HepG2 (cell line): ENCODE measurements at regions not wholly inside any gene's neighbourhood (a gene's known extent, or its start where the extent isn't known, plus 50 kb on each side); places are given as distances from the start of the nearest gene placed in this dataset.

ENCODE experiments used
- ATAC-seq: fragments of 200-7000 bp; cut with Tn5 transposase; 3 replicates; pipeline ENCODE4 v1.9.1; 2020; ENCODE audit warnings: mild to moderate bottlenecking, moderate library complexity
- BruUV-seq: library from RNA; stranded (reverse); fragments of 400-500 nt; replicated peaks from 2 replicates; lab custom pipeline; 2021; lab: Mats Ljungman, UMichigan
- CTCF ChIA-PET: fragments of 300-600 bp; formaldehyde crosslinking; extraction: SDS; loops from one replicate; lab custom pipeline; 2021; ENCODE audit warnings: low total read pairs, inconsistent platforms, low intra/inter-chr PET ratio; lab: Yijun Ruan, JAX
- POLR2A ChIA-PET: fragments of 350-600 bp; sonication (Branson Sonifier 250); formaldehyde crosslinking; loops from one replicate; lab custom pipeline; 2020; ENCODE audit warnings: antibody characterized with exemption, inconsistent platforms; lab: Yijun Ruan, JAX
- DNase-seq: peaks from one replicate; pipeline ENCODE4 v3.0.0-alpha.2; 2015; ENCODE audit warnings: low spot score
- FAIRE-seq: peaks from 3 replicates; lab custom pipeline; 2011; peaks lifted over from hg19 to GRCh38; lab: Jason Lieb, UNC
- H2AFZ ChIP-seq: one replicate; pipeline ENCODE4 v1.6.1; 2011; ENCODE audit warnings: low read length, inconsistent platforms
- H3K27ac ChIP-seq: fragments of 300-600 bp; 3 replicates; pipeline ENCODE4 v1.8.0; 2011; ENCODE audit warnings: mixed run types, mild to moderate bottlenecking, mixed read lengths, low read length, inconsistent platforms; ENCODE audit not compliant: insufficient read depth; ENCODE audit errors: extremely low read length
- H3K27me3 ChIP-seq, 2 experiments: fragments of 200-600 bp in 1 of 2; 2 replicates in 1 of 2; 3 replicates in 1 of 2; pipeline versions ENCODE4 v1.6.0 to v1.8.0; 2011; ENCODE audit warnings: low read length in 2 of 2, mild to moderate bottlenecking in 2 of 2, moderate library complexity in 2 of 2, inconsistent platforms in 1 of 2; ENCODE audit not compliant: insufficient read depth in 2 of 2, control insufficient read depth in 1 of 2
- H3K36me3 ChIP-seq, 2 experiments: fragments of 200-600 bp in 1 of 2; replicated peaks in 1 of 2; 2 replicates in 1 of 2; 3 replicates in 1 of 2; pipeline versions ENCODE4 v1.5.1 to v1.8.0; 2011; ENCODE audit warnings: low read length in 2 of 2, inconsistent platforms in 1 of 2; ENCODE audit not compliant: insufficient read depth in 2 of 2, control insufficient read depth in 1 of 2
- H3K4me1 ChIP-seq: 2 replicates; pipeline ENCODE4 v1.5.1; 2012; ENCODE audit warnings: low read length, inconsistent platforms; ENCODE audit not compliant: insufficient read depth
- H3K4me2 ChIP-seq: 2 replicates; pipeline ENCODE4 v1.6.0; 2011; ENCODE audit warnings: low read depth, low read length, inconsistent platforms
- H3K4me3 ChIP-seq, 3 experiments: fragments of 200-600 bp in 1 of 3; sonication (generic), shearing (Covaris generic) in 1 of 3; replicated peaks in 1 of 3; 2 replicates each; pipeline ENCODE4 v1.5.1; 2011 to 2016; ENCODE audit warnings: low read length in 3 of 3, inconsistent platforms in 2 of 3, low read depth in 2 of 3, mild to moderate bottlenecking in 2 of 3, control low read depth in 1 of 3, mixed read lengths in 1 of 3; ENCODE audit not compliant: insufficient read depth in 1 of 3
- H3K79me2 ChIP-seq: one replicate; pipeline ENCODE4 v1.6.1; 2011; ENCODE audit warnings: low read length, inconsistent platforms; ENCODE audit not compliant: insufficient read depth
- H3K9ac ChIP-seq: 2 replicates; pipeline ENCODE4 v1.6.0; 2011; ENCODE audit warnings: mild to moderate bottlenecking, low read depth, low read length, inconsistent platforms; ENCODE audit not compliant: insufficient read depth
- H3K9me3 ChIP-seq: 2 replicates; pipeline ENCODE4 v1.5.1; 2012; ENCODE audit warnings: mild to moderate bottlenecking, low read length
- H4K20me1 ChIP-seq: 2 replicates; pipeline ENCODE4 v1.6.0; 2011; ENCODE audit warnings: inconsistent platforms, mild to moderate bottlenecking, low read length, moderate library complexity; ENCODE audit not compliant: insufficient read depth
- MIER2 ChIP-seq: IDR thresholded peaks from 2 replicates; pipeline ENCODE4 v1.6.1; 2016; ENCODE audit warnings: missing biosample characterization, missing genetic modification reagents
- RNF2 ChIP-seq: fragments of 450-650 bp; conservative IDR thresholded peaks from 2 replicates; pipeline ENCODE4 v1.6.1; 2016; ENCODE audit warnings: low read depth
- SIN3B ChIP-seq: fragments of 150-350 bp; IDR thresholded peaks from 2 replicates; pipeline ENCODE4 v1.6.1; 2014; ENCODE audit warnings: low read length
- XBP1 ChIP-seq: sonication (generic); formaldehyde crosslinking; IDR thresholded peaks from 2 replicates; pipeline ENCODE4 v1.5.0; 2020; ENCODE audit warnings: missing genetic modification reagents
- ZFAT ChIP-seq: sonication (generic); formaldehyde crosslinking; conservative IDR thresholded peaks from 2 replicates; pipeline ENCODE4 v1.8.1; 2023; ENCODE audit warnings: missing genetic modification reagents, inconsistent platforms
- ZNF558 ChIP-seq: sonication (generic); formaldehyde crosslinking; IDR thresholded peaks from 2 replicates; pipeline ENCODE4 v1.9.0; 2022; ENCODE audit warnings: mild to moderate bottlenecking, missing genetic modification reagents, borderline replicate concordance
- ZSCAN22 ChIP-seq: sonication (generic); formaldehyde crosslinking; IDR thresholded peaks from 2 replicates; pipeline ENCODE4 v1.4.0; 2020; ENCODE audit warnings: mild to moderate bottlenecking, missing genetic modification reagents
- ZSCAN9 ChIP-seq: IDR thresholded peaks from 2 replicates; pipeline ENCODE4 v1.6.1; 2016; ENCODE audit warnings: borderline replicate concordance
- WGBS: methylation state at CpG from one replicate; pipeline ENCODE4 v1.1.6; 2017; ENCODE audit warnings: low lambda C conversion rate; 5-methylcytosine and 5-hydroxymethylcytosine counted together
- in situ Hi-C: cut with HindIII; loops from 2 replicates; pipeline ENCODE4 v1.10.0; 2017; ENCODE audit warnings: low pct_unique_long_range_greater_than_20kb; ENCODE audit not compliant: extremely low pct_ligation_motif_present
- intact Hi-C: fragments of 100-400 bp; cut with micrococcal nuclease; formaldehyde crosslinking; loops from one replicate; pipeline ENCODE4 v1.10.0; 2022; ENCODE audit not compliant: unreplicated experiment
- TF ChIP-seq, protein P1 (sequence below): sonication (generic); formaldehyde crosslinking; IDR thresholded peaks from 2 replicates; pipeline ENCODE4 v1.4.0; 2020; ENCODE audit warnings: missing genetic modification reagents; ENCODE audit errors: not compliant biosample characterization
- TF ChIP-seq, protein P2 (sequence below): sonication (generic); formaldehyde crosslinking; IDR thresholded peaks from 2 replicates; pipeline ENCODE4 v1.9.0; 2021; ENCODE audit warnings: mild to moderate bottlenecking, missing genetic modification reagents
- TF ChIP-seq, protein P3 (sequence below): sonication (generic); formaldehyde crosslinking; IDR thresholded peaks from 2 replicates; pipeline ENCODE4 v1.4.0; 2020; ENCODE audit warnings: mild to moderate bottlenecking, missing genetic modification reagents

DNA sequence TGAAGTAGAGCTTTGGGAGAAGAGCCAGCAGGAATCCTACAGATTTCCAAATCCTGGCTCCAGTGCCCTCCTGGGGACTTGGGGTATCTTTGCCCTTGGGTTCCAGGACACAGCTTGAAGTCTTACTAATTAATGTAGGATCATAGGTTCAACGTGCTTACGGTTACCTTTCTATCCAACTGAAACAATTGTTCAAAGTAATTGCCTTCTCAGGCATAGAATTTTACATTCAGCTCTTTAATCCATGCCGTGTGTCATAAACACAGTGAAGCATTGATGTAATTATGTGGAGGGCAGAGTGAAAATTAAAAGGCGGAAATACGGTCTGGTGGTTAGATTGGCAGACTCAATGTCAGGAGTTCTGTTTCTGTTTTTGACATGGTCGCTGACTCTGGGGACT is 170.4 kb downstream of the COG6 start:
- ChIA-PET POLR2A (no interaction called here), CTCF (no interaction called here)
- no peak overlapping the region for H3K27ac ChIP-seq
- FAIRE-seq (no peak), ATAC-seq (no peak), DNase-seq (no peak)
- H3K9ac ChIP-seq = no peak overlapping the region
- H4K20me1 ChIP-seq = no peaks in the 10 kb centered on the region
- no peak overlapping the region for H3K4me3 ChIP-seq
- H3K36me3 ChIP-seq = no peaks in the 10 kb centered on the region
- no TSS peak for BruUV-seq
- WGBS = 66% methylated on average over 6 of the region's 6 CpGs
- no peak overlapping the region for H2AFZ ChIP-seq
- no peaks in the 10 kb centered on the region for H3K79me2 ChIP-seq
- no peaks in the 10 kb centered on the region for H3K4me1 ChIP-seq
- H3K4me2 ChIP-seq = no peak overlapping the region
- H3K9me3 ChIP-seq = no peaks in the 10 kb centered on the region
- H3K27me3 ChIP-seq = no peaks in the 10 kb centered on the region; a peak in 1 of 5 replicates
- TF ChIP-seq ZSCAN9 (CRISPR knock-in tag) (no peak), ZSCAN22 (no peak), ZFAT (no peak), MIER2 (CRISPR knock-in tag) (no peak), RNF2 (no peak), ZNF558 (CRISPR knock-in tag) (no peak), XBP1 (CRISPR knock-in tag) (no peak), SIN3B (no peak)
- TF ChIP-seq, protein P1, sequence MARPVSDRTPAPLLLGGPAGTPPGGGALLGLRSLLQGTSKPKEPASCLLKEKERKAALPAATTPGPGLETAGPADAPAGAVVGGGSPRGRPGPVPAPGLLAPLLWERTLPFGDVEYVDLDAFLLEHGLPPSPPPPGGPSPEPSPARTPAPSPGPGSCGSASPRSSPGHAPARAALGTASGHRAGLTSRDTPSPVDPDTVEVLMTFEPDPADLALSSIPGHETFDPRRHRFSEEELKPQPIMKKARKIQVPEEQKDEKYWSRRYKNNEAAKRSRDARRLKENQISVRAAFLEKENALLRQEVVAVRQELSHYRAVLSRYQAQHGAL (CRISPR knock-in tag) = no peak
- TF ChIP-seq, protein P2, sequence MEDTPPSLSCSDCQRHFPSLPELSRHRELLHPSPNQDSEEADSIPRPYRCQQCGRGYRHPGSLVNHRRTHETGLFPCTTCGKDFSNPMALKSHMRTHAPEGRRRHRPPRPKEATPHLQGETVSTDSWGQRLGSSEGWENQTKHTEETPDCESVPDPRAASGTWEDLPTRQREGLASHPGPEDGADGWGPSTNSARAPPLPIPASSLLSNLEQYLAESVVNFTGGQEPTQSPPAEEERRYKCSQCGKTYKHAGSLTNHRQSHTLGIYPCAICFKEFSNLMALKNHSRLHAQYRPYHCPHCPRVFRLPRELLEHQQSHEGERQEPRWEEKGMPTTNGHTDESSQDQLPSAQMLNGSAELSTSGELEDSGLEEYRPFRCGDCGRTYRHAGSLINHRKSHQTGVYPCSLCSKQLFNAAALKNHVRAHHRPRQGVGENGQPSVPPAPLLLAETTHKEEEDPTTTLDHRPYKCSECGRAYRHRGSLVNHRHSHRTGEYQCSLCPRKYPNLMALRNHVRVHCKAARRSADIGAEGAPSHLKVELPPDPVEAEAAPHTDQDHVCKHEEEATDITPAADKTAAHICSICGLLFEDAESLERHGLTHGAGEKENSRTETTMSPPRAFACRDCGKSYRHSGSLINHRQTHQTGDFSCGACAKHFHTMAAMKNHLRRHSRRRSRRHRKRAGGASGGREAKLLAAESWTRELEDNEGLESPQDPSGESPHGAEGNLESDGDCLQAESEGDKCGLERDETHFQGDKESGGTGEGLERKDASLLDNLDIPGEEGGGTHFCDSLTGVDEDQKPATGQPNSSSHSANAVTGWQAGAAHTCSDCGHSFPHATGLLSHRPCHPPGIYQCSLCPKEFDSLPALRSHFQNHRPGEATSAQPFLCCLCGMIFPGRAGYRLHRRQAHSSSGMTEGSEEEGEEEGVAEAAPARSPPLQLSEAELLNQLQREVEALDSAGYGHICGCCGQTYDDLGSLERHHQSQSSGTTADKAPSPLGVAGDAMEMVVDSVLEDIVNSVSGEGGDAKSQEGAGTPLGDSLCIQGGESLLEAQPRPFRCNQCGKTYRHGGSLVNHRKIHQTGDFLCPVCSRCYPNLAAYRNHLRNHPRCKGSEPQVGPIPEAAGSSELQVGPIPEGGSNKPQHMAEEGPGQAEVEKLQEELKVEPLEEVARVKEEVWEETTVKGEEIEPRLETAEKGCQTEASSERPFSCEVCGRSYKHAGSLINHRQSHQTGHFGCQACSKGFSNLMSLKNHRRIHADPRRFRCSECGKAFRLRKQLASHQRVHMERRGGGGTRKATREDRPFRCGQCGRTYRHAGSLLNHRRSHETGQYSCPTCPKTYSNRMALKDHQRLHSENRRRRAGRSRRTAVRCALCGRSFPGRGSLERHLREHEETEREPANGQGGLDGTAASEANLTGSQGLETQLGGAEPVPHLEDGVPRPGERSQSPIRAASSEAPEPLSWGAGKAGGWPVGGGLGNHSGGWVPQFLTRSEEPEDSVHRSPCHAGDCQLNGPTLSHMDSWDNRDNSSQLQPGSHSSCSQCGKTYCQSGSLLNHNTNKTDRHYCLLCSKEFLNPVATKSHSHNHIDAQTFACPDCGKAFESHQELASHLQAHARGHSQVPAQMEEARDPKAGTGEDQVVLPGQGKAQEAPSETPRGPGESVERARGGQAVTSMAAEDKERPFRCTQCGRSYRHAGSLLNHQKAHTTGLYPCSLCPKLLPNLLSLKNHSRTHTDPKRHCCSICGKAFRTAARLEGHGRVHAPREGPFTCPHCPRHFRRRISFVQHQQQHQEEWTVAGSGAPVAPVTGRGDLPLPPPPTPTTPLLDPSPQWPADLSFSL = no peak
- TF ChIP-seq, protein P3, sequence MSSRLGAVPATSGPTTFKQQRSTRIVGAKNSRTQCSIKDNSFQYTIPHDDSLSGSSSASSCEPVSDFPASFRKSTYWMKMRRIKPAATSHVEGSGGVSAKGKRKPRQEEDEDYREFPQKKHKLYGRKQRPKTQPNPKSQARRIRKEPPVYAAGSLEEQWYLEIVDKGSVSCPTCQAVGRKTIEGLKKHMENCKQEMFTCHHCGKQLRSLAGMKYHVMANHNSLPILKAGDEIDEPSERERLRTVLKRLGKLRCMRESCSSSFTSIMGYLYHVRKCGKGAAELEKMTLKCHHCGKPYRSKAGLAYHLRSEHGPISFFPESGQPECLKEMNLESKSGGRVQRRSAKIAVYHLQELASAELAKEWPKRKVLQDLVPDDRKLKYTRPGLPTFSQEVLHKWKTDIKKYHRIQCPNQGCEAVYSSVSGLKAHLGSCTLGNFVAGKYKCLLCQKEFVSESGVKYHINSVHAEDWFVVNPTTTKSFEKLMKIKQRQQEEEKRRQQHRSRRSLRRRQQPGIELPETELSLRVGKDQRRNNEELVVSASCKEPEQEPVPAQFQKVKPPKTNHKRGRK (CRISPR knock-in tag) = no peak
- in situ Hi-C loops (no loop called here), intact Hi-C loops (no loop called here)
